Caco-2 (cell line): ENCODE measurements at regions not wholly inside any gene's neighbourhood (a gene's known extent, or its start where the extent isn't known, plus 50 kb on each side); places are given as distances from the start of the nearest gene placed in this dataset.

ENCODE experiments used
- BruUV-seq: library from RNA; stranded (reverse); fragments of 400-500 nt; replicated peaks from 2 replicates; lab custom pipeline; 2021; lab: Mats Ljungman, UMichigan
- CTCF ChIA-PET: fragments of 300-600 bp; sonication (Branson Sonifier 250); formaldehyde crosslinking; loops from one replicate; lab custom pipeline; 2022; ENCODE audit warnings: antibody characterized with exemption; lab: Charles Lee
- POLR2A ChIA-PET: fragments of 300-600 bp; sonication (Branson Sonifier 250); formaldehyde crosslinking; loops from one replicate; lab custom pipeline; 2022; ENCODE audit warnings: antibody characterized with exemption; lab: Charles Lee
- DNase-seq, 2 experiments: peaks; one replicate each; pipeline versions ENCODE4 v3.0.0 to v3.0.0-alpha.2; 2020 to 2022
- H3K27me3 ChIP-seq: replicated peaks from 2 replicates; pipeline ENCODE4 v1.6.0; 2011; ENCODE audit warnings: low read length; ENCODE audit not compliant: control insufficient read depth, insufficient read depth
- H3K36me3 ChIP-seq: 2 replicates; pipeline ENCODE4 v1.5.1; 2011; ENCODE audit warnings: low read length; ENCODE audit not compliant: control insufficient read depth, insufficient read depth
- H3K4me1 ChIP-seq: fragments of 250-450 bp; sonication (Bioruptor Pico); 2 replicates; pipeline ENCODE4 v1.5.1; 2020; ENCODE audit warnings: mild to moderate bottlenecking
- H3K4me3 ChIP-seq: 2 replicates; pipeline ENCODE4 v1.5.1; 2011; ENCODE audit warnings: low read depth, mild to moderate bottlenecking, control low read depth, low read length
- H3K9me3 ChIP-seq: fragments of 250-450 bp; sonication (Bioruptor Pico); 2 replicates; pipeline ENCODE4 v1.5.1; 2020; ENCODE audit warnings: mild to moderate bottlenecking, moderate library complexity
- H3K27ac Mint-ChIP-seq: one replicate; pipeline ENCODE4 v1.8.0; 2022; ENCODE audit warnings: mixed read lengths; ENCODE audit not compliant: unreplicated experiment
- H3K27me3 Mint-ChIP-seq: one replicate; pipeline ENCODE4 v1.8.0; 2022; ENCODE audit warnings: mixed read lengths; ENCODE audit not compliant: insufficient read depth, unreplicated experiment
- H3K36me3 Mint-ChIP-seq: one replicate; pipeline ENCODE4 v1.8.0; 2022; ENCODE audit warnings: mild to moderate bottlenecking, mixed read lengths; ENCODE audit not compliant: insufficient read depth, unreplicated experiment
- H3K4me1 Mint-ChIP-seq: one replicate; pipeline ENCODE4 v1.8.0; 2022; ENCODE audit warnings: low read depth, mixed read lengths; ENCODE audit not compliant: unreplicated experiment
- H3K4me3 Mint-ChIP-seq: one replicate; pipeline ENCODE4 v1.8.0; 2022; ENCODE audit warnings: mild to moderate bottlenecking, moderate library complexity, mixed read lengths; ENCODE audit not compliant: unreplicated experiment
- H3K9me3 Mint-ChIP-seq: one replicate; pipeline ENCODE4 v1.8.0; 2022; ENCODE audit warnings: mixed read lengths; ENCODE audit not compliant: unreplicated experiment
- intact Hi-C: fragments of 100-400 bp; cut with micrococcal nuclease; formaldehyde crosslinking; loops from one replicate; pipeline ENCODE4 v1.10.0; 2022; ENCODE audit not compliant: unreplicated experiment
- TF ChIP-seq, protein P1 (sequence below), 2 experiments: fragments of 200-600 bp in 1 of 2; IDR thresholded peaks; 1 replicate in 1 of 2; 2 replicates in 1 of 2; pipeline versions ENCODE4 v1.5.1 to v1.8.0; 2011 to 2022; ENCODE audit warnings: antibody characterized with exemption in 1 of 2, control low read depth in 1 of 2, inconsistent platforms in 1 of 2, low read depth in 1 of 2, low read length in 1 of 2, mild to moderate bottlenecking in 1 of 2, moderate library complexity in 1 of 2; ENCODE audit not compliant: insufficient read depth in 1 of 2, severe bottlenecking in 1 of 2, unreplicated experiment in 1 of 2

DNA sequence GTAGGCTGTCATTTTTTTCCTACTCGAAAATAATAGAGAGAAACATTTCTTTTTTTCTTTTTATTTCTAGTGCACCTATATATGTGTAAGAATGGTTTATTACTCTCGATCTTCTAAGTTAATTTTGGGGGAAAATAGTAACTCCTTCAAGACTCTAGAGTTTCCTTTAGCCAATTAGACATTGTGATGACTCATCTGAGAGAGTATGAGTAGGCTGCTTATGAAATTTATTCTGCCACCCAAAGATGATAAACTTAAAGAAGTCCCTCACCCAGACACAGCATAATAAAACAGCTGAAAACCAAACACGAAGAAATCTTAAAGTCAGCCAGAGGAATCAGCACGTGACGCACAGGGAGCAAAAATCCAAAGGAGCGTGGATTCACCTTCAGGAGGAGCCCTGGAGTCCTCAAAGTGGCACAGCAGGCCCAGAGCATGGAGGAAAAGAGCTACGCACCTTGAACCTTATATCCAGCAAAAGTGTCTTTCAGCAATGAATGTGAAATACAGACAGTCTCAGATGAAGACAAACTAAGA, 81.9 kb downstream of the ERMARD start:
- TF ChIP-seq, protein P1, sequence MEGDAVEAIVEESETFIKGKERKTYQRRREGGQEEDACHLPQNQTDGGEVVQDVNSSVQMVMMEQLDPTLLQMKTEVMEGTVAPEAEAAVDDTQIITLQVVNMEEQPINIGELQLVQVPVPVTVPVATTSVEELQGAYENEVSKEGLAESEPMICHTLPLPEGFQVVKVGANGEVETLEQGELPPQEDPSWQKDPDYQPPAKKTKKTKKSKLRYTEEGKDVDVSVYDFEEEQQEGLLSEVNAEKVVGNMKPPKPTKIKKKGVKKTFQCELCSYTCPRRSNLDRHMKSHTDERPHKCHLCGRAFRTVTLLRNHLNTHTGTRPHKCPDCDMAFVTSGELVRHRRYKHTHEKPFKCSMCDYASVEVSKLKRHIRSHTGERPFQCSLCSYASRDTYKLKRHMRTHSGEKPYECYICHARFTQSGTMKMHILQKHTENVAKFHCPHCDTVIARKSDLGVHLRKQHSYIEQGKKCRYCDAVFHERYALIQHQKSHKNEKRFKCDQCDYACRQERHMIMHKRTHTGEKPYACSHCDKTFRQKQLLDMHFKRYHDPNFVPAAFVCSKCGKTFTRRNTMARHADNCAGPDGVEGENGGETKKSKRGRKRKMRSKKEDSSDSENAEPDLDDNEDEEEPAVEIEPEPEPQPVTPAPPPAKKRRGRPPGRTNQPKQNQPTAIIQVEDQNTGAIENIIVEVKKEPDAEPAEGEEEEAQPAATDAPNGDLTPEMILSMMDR (IDR thresholded peaks at IDR 0.05; ENCODE audit: insufficient read depth in 1 of 2, low read depth in 1 of 2, low read length in 1 of 2, severe bottlenecking in 1 of 2, unreplicated experiment in 1 of 2): no peak
- H3K4me3 ChIP-seq: no peak overlapping the region
- intact Hi-C loops: no loop called here
- POLR2A ChIA-PET: no interaction called here
- Mint-ChIP-seq H3K4me1 (peaks cover 29% of the 10 kb centered on the region), H3K4me3 (no peak overlapping the region), H3K27me3 (no peaks in the 10 kb centered on the region), H3K27ac (no peak overlapping the region), H3K36me3 (peaks cover 7% of the 10 kb centered on the region), H3K9me3 (peaks cover 17% of the 10 kb centered on the region)
- H3K27me3 ChIP-seq: no peaks in the 10 kb centered on the region
- CTCF ChIA-PET: no interaction called here
- H3K9me3 ChIP-seq: no peaks in the 10 kb centered on the region
- H3K36me3 ChIP-seq: no peaks in the 10 kb centered on the region
- peaks cover 35% of the 10 kb centered on the region for H3K4me1 ChIP-seq
- no peak for DNase-seq
- no TSS peak for BruUV-seq

DNA sequence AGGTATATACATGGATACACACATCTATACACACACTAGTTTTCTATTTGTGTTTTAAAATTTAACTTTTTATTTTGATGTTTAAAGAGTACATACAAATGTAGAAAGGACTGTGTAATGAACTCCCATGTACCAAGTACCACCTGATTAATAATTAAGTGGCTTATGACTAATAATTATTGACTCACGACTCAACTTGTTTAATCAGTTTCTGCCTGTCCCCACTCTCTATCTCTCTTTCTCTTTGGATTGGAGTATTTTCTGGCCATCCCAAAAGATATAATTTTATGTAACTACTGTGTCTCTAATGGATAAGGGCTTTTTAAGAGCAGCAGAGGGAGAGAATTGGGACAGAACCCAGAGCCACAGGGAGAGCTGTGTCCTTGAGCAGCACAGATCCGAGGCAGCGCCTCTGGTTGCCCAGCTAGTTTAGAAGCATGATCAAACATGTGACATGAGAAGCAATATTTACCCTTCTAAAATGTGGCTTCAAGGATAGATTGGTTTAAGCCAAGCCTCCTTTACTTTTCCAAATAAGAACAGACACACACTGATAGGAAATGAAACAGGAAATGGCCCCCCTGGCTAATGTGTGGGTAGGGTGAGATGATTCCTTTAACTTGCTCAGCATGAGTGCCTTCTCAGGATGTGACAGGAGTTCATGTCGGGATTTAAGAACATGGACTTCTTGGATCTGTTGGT, 81.0 kb downstream of the ERMARD start:
- H3K4me3 Mint-ChIP-seq: no peak overlapping the region
- intact Hi-C loops: no loop called here
- H3K4me1 Mint-ChIP-seq: peaks cover 35% of the 10 kb centered on the region
- ChIA-PET CTCF (interaction anchor here (0.5 to 3.0 kb wide), 11 partner anchors 22 to 685 kb away, joined by 3 to 24 read pairs (median 6); partner anchors contain the start of gene DLL1), POLR2A (interaction anchor here (0.5 to 1.3 kb wide), 3 partner anchors 22 to 459 kb away, joined by 4 to 11 read pairs (median 4); partner anchors contain the start of gene DLL1)
- H3K27ac Mint-ChIP-seq: no peak overlapping the region
- TF ChIP-seq, protein P1 (IDR thresholded peaks at IDR 0.05; ENCODE audit: insufficient read depth in 1 of 2, low read depth in 1 of 2, low read length in 1 of 2, severe bottlenecking in 1 of 2, unreplicated experiment in 1 of 2): no peak
- TSS peak; percentile 53 for BruUV-seq
- peaks cover 7% of the 10 kb centered on the region for H3K36me3 Mint-ChIP-seq
- Histone ChIP-seq H3K4me1 (peaks cover 35% of the 10 kb centered on the region), H3K27me3 (no peaks in the 10 kb centered on the region), H3K36me3 (no peaks in the 10 kb centered on the region), H3K9me3 (no peaks in the 10 kb centered on the region), H3K4me3 (no peak overlapping the region)
- peaks cover 17% of the 10 kb centered on the region for H3K9me3 Mint-ChIP-seq
- H3K27me3 Mint-ChIP-seq: no peaks in the 10 kb centered on the region
- DNase-seq: no peak

DNA sequence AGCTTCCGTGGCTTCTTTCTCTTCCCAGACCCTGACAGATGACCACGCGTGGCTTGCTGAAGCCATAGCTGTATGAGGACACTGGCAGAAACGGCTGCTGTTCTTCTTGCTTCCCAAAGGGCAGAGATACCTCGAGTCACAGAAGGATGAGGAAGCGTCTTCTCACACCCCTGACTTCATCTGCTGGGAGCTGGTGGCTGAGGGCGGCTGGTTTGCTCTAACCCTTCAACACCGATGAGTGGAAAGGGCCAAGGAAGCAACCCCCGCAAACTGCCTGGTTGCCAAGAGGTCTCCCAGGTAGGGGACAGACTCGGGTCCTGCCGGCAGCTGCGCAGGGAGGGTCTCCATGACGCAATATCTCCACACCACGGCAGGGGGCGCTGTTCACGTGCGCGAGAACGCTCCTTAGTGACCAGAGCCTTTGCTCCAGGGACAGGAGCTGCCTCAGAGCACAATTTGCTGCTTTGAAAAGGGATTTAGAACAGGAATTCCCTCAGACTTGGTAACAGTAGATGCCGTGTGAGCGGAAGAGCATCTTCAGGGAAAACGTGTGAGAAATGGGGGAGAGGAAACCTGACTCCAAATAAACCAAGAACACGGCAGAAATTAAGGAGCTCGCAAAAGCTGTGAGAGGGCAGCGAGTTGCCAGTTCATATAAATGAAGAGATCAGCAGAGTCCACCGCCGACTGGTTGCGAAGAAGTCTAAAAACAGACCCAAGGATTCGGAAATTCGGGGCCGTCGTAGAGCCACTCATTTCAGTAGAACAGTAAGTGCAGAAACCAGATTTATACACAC, 80.2 kb downstream of the ERMARD start:
- no TSS peak for BruUV-seq
- Histone ChIP-seq H3K4me3 (no peak overlapping the region), H3K27me3 (no peaks in the 10 kb centered on the region), H3K4me1 (peaks cover 35% of the 10 kb centered on the region), H3K36me3 (no peaks in the 10 kb centered on the region), H3K9me3 (no peaks in the 10 kb centered on the region)
- Mint-ChIP-seq H3K27ac (peak overlapping the region; percentile 48), H3K27me3 (no peaks in the 10 kb centered on the region), H3K4me3 (peak overlapping the region; percentile 27), H3K9me3 (peaks cover 17% of the 10 kb centered on the region), H3K36me3 (peaks cover 7% of the 10 kb centered on the region), H3K4me1 (peaks cover 41% of the 10 kb centered on the region)
- POLR2A ChIA-PET: interaction anchor here (0.5 to 1.3 kb wide), 3 partner anchors 21 to 459 kb away, joined by 4 to 11 read pairs (median 4); partner anchors contain the start of gene DLL1
- DNase-seq: peak; percentile 70 to 82
- CTCF ChIA-PET: interaction anchor here (0.5 to 3.0 kb wide), 11 partner anchors 21 to 685 kb away, joined by 3 to 24 read pairs (median 6); partner anchors contain the start of gene DLL1
- TF ChIP-seq, protein P1 (IDR thresholded peaks at IDR 0.05; ENCODE audit: insufficient read depth in 1 of 2, low read depth in 1 of 2, low read length in 1 of 2, severe bottlenecking in 1 of 2, unreplicated experiment in 1 of 2): peak; percentile 74 to 83
- intact Hi-C loops: loop anchor here (1.0 to 2.0 kb wide), 5 partner anchors 20 to 699 kb away; no protein-coding TSS in a partner anchor
